ENCODE measurements at regions not wholly inside any gene's neighbourhood (a gene's known extent, or its start where the extent isn't known, plus 50 kb on each side); places are given as distances from the start of the nearest gene placed in this dataset.

DNA sequence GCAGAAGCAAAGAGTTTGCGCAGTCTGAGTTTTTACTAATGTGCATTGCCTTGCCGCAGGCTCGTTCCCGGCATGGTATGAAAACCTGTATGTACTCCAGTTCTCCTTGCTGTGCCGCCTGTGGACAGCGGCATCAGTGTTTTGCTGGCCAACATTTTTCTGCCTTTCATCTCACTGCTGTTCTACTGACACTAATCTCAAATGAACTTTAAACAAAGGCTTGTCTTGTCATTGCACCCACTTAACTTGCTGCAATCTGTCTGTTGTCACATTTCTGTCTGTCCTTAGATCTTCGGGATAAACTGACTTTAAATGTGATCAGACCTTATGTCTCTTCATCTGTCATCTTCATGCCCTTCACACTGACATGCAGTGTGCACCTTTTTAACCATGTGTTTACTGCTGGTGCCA, 71.7 kb upstream of the ZNRF2 start:
- no peak for FAIRE-seq

DNA sequence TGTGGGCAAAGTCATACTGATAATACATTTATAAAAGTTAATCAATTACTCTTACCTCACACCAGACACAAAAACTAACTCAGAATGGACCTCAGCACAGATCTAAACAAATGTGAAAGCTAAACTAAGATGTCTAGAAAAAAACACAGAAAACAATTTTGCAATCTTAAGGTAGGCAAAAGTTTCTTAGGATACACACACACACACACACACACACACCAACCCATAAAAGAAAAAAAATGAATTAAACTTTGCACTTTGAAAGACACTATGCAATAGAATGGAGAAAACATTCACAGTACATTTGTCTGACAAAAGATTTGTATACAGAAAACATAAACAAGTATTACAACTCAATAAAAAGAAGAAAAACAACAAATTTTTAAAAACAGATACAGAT, 70.8 kb upstream of the ZNRF2 start:
- peak; percentile 45 for FAIRE-seq

DNA sequence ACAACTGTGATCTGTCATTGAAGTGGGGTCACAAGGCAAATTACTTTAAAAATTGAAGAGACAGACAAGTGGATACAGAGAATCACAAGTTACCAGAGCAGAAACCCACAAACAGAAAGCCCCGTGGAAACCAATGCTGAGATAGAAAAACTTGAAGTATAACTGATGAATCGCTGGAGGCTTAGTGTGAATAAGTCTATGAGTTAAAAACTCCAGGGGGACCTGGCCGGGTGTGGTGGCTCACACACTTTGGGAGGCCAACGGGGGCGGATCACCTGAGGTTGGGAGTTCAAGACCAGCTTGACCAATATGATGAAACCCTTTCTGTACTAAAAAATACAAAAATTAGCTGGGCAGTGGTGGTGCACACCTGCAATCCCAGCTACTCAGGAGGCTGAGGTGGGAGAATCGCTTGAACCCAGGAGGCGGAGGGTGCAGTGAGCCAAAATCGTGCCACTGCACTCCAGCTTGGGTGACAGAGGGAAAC, 69.7 kb upstream of the ZNRF2 start:
- FAIRE-seq, result no peak

DNA sequence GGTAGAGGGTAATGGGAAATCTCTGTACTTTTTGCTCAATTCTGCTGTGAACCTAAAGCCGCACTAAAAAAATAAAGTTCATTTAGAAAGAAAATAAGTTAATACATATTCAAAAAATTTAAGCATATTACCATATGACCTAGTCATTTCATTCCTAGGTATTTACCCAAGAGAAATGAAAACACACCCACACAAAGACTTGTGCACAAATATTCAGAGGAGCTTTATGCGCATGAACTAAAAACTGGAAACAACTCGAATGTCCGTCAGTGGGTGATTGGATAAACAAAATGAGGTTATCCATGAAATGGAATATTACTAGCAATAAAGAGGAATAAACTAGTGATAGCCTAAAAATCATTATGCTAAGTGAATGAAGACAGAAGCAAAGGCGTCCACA, 62.6 kb upstream of the ZNRF2 start:
- FAIRE-seq, result no peak

DNA sequence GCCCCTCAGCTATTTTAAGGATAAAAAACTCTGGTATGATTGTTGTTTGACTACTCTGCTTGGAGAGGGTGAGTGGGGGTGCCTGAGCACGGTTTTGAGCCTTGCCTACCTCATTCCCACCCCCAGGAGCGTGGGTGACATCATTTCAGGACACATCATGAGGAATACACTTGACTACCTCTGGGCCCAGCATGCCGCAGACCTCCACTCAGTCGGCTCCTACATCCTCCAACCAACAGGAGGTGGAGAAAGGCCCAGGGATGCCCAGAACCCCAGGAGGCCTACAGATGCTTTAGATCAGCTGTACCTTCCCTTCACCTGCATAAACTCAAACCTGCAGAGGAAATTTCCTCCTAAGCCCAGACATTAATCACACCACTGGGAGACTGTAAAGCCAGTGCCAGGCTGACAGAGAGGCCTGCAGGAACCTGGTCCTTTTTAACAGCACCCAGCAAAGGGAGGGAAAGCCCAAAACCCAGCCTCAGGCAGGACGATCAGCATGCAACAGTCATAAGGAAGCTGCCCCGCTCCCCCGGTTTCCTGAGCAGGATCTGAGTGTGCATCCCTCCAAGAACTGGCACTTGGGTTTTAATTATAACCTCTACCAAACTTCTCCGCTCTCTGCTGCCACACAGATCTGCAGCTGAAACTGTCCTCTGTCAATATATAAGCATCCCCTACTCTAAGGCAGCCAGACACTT, 61.7 kb upstream of the ZNRF2 start:
- no peak for FAIRE-seq

DNA sequence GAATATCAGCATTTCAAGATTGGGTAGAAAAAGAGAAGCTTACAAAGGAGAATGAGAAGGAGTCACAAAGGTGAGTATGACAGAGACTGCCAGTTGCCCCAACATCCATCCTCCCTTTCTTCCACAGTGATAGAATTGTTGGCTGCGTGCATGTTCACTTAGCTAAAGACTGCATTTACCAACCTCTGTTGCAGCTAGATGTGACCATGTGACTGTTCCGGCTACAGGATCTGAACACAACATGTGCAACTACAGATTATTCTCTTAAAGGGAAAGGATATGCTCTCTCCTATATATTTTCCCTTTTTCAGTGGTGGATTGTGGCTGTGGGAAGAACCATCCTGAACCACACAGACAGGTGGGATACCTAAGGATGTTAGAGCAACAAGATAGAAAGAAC, 60.5 kb upstream of the ZNRF2 start:
- FAIRE-seq, result no peak

DNA sequence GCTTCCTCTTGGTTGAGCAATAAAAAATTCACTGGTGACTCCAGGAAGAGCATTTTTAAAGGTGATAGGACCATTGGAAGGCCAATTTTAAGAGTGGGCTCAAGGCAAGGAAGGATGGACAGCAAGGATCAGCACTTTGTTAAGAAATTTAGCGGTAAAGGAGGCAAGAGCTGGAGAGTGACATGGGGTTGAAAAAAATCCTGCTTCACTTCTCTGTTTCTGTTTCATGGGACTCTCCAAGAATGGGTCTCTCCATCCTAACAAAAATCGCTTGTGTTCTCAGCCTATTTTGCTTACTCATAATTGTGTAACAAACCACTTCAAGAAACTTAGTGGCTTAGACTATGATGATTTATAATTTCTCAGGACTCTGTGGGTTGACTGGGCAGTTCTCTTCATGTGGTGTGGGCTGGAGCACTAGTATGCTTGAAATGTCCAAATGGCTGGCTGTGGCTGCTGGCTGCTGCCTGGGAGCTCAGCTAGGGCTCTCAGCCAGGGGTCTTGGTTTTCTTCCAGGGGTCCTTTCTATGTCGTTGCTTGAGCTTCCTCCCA, 59.8 kb upstream of the ZNRF2 start:
- FAIRE-seq, result no peak

DNA sequence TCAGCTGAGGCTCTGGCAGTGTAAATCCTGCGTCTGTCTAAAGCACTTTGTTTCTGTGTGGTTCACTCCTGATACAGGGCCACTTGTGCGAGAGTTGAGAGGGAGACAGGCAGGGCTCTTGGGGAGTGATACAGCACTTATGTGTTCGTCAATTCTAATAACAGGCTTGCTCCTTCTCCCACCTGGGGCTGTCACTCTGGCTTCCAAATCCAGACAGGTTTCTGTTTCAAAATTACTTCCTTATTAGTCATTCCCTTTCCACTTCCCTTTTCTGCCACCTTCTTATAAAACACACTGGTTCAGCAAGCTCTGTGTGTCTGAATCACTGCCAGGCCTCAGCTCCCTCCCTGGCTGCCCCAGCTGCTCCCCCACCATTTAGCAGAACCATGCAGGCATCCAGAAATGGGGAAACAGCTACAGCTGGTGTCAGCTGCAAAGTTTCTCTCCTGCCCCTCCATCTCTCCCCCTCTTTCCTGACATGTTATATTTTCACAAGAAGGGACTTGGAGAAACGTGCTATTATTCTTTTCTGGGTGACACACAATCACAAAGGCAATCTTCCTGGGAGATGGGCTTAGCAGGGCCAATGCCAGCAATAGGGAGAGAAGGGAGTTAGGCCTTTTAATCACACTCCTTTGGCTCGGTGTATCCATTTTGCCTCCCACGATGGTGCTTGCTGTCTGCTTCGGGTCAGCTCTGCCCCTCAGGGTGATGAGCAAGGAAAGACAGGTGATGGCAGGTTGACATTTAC, 58.4 kb upstream of the ZNRF2 start:
- no peak for FAIRE-seq

DNA sequence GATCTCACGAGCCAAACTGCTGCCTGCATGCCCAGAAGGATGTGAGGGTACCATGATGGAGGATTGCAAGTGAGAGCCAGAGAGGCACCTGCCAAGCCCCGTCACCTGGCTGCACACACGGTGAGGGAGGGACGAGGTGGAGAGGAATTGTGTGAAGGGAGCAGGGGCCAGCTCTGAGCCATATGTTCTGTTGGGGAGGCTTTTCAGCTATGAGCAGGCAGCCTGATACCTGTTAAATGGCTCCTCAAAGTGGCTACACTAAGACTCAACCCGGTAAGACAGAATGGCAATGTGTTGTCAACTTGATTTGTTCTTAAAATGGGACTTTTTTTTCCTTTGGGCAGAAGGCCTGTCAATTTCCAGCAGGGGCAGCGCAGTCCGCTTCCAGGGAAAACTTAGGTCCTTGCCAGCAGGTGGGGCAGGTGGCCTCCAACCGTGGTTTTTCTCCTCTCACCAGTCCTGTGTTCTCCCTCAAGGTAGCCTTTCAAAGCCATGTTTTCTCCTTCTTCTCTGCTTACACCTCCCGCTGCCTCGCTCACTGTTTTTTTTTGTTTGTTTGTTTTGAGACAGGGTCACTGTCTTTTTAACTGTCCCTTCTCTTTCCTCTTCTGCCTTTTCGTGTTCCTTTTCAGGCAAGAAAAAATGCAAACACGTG, 57.7 kb upstream of the ZNRF2 start:
- no peak for FAIRE-seq

DNA sequence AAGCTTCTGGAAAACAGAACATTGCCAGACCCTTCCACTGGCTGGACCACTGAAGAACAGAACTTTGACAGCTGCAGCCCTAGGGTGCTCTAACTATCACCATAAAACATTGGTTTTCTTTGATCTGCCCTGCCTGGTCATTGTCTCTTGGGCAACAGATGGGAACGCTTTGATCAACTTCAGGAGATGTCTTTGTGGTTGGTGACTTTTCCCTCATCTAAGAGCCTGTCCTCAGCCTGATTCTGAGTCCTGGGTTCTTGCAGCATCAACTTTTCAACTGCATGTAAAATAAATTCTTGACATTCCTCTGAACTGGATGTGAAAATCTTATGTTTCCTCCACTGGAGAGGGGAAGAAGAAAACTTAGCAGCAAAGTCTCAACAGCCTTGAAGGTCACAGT, 53.1 kb upstream of the ZNRF2 start:
- FAIRE-seq, result no peak

DNA sequence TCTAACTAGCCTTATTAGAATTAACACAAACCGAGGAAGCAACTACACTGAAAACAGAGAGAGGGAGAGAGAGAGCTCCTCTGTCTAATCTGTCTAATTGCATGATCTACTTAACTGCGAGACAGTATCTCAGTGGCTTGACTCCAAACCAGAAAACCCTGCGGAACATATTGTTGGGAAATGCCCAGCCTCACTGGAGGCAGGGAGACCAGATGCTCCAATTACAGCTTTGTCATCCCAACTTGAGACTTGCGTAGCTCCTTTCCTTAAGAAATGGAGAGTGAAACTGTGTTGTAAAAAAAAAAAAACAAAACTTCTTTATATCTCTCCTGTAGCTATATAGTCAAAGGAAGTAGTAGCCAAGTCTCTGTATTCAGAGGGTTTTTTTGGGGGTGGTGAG, 52.0 kb upstream of the ZNRF2 start:
- FAIRE-seq, result no peak
